RWPE2 (cell line): ENCODE measurements at regions not wholly inside any gene's neighbourhood (a gene's known extent, or its start where the extent isn't known, plus 50 kb on each side); places are given as distances from the start of the nearest gene placed in this dataset.

Experiments used
- ATAC-seq: fragments of 200-7000 bp; cut with Tn5 transposase; 3 replicates; pipeline ENCODE4 v1.9.1; 2021; ENCODE audit warnings: low read depth
- DNase-seq: peaks from one replicate; pipeline ENCODE4 v3.0.0-alpha.2; 2020; ENCODE audit warnings: low spot score
- H3K27ac ChIP-seq: fragments of 450-650 bp; 2 replicates; pipeline ENCODE4 v1.5.1; 2017; ENCODE audit warnings: mild to moderate bottlenecking; ENCODE audit not compliant: poor library complexity, severe bottlenecking
- H3K27me3 ChIP-seq: fragments of 250-450 bp; sonication (Bioruptor Pico); 2 replicates; pipeline ENCODE4 v1.5.1; 2021; ENCODE audit warnings: mild to moderate bottlenecking, moderate library complexity; ENCODE audit not compliant: insufficient read depth, poor library complexity, severe bottlenecking
- H3K36me3 ChIP-seq: fragments of 250-450 bp; sonication (Bioruptor Pico); 2 replicates; pipeline ENCODE4 v1.5.1; 2020; ENCODE audit warnings: low read depth, mild to moderate bottlenecking, moderate library complexity
- H3K4me1 ChIP-seq: fragments of 250-450 bp; sonication (Bioruptor Pico); 2 replicates; pipeline ENCODE4 v1.5.1; 2021; ENCODE audit warnings: mild to moderate bottlenecking, moderate library complexity; ENCODE audit not compliant: insufficient read depth, poor library complexity, severe bottlenecking
- H3K4me3 ChIP-seq: fragments of 250-450 bp; sonication (Bioruptor Pico); 2 replicates; pipeline ENCODE4 v1.5.1; 2021; ENCODE audit warnings: mild to moderate bottlenecking, moderate library complexity; ENCODE audit not compliant: severe bottlenecking
- H3K9me3 ChIP-seq: fragments of 250-450 bp; sonication (Bioruptor Pico); 2 replicates; pipeline ENCODE4 v1.5.1; 2021; ENCODE audit warnings: mild to moderate bottlenecking, moderate library complexity; ENCODE audit not compliant: severe bottlenecking
- CTCF ChIP-seq: fragments of 450-650 bp; IDR thresholded peaks from one replicate; pipeline ENCODE4 v1.5.1; 2017; ENCODE audit warnings: mild to moderate bottlenecking, moderate library complexity; ENCODE audit not compliant: poor library complexity, severe bottlenecking

DNA sequence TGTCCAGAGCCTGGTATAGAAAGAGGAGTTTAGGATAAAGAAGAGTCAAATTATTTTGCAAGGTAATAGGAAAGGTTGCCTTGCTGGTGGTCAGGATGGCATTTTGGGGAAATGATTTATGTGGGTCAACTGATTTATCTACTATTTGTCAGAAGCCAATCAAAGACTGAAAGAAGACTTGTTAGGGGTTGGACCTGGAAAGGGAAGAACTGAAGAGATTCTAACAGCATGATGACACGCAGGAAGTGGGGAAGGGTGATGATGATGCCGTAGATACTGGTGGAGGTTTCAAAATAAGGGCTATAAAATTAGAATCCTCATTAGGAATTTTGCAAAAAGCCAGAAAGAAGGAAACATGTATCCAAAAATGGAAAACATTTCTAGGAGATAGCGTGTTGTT, 60.7 kb upstream of the FGF14 start:
- TF ChIP-seq CTCF: no peak
- no peaks in the 10 kb centered on the region for H3K36me3 ChIP-seq
- H3K27me3 ChIP-seq: no peaks in the 10 kb centered on the region
- DNase-seq: no peak
- H3K27ac ChIP-seq: no peak overlapping the region
- H3K4me3 ChIP-seq: no peak overlapping the region
- H3K9me3 ChIP-seq: no peaks in the 10 kb centered on the region
- ATAC-seq: no peak
- H3K4me1 ChIP-seq: peaks cover 13% of the 10 kb centered on the region

DNA sequence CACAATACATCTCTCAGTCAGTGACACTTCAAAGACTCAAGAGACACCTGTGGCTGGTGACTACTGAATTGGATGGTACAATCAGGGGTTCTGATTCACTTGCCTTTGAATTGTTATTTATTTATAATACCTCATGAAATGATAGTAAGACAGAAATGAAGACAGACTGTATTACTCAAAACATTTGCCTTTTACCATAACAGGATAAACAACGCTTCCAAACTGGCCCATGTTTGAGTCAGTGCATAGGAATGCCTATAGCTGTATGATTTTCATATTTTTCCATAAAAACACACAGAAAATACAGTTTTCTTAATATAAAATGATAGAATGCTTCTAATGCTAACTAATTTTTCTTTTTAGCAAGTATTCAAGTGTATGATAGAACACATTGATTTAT, 59.5 kb upstream of the FGF14 start:
- no peak for DNase-seq
- no peak for TF ChIP-seq CTCF
- Histone ChIP-seq H3K36me3 (no peaks in the 10 kb centered on the region), H3K27me3 (no peaks in the 10 kb centered on the region), H3K9me3 (no peaks in the 10 kb centered on the region), H3K4me1 (peaks cover 13% of the 10 kb centered on the region), H3K27ac (no peak overlapping the region), H3K4me3 (no peak overlapping the region)
- peak; percentile 80 for ATAC-seq

DNA sequence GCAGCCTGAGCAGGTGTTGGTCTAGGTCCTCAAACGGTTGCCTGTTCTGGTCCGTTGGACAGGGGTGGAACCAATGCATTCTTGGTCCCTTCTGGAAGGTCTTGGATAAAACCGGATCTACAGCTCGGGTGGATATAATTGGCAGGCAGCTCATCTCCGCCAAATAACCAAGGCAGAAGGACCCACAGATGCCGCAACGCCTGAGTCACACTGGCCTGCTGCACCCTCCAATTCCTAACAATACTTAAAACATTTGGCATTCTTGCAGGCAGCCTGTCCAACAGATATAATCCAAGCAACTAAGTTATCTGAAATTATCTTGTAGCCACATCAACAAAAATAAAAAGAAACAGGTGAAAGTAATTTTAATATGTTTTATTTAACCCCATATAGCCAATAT, 59.0 kb upstream of the FGF14 start:
- Histone ChIP-seq H3K4me1 (peaks cover 13% of the 10 kb centered on the region), H3K9me3 (no peaks in the 10 kb centered on the region), H3K4me3 (no peak overlapping the region), H3K27ac (no peak overlapping the region), H3K36me3 (no peaks in the 10 kb centered on the region), H3K27me3 (no peaks in the 10 kb centered on the region)
- DNase-seq (no peak), ATAC-seq (peak; percentile 37; the same call in 1 of the 3 replicates)
- no peak for TF ChIP-seq CTCF

DNA sequence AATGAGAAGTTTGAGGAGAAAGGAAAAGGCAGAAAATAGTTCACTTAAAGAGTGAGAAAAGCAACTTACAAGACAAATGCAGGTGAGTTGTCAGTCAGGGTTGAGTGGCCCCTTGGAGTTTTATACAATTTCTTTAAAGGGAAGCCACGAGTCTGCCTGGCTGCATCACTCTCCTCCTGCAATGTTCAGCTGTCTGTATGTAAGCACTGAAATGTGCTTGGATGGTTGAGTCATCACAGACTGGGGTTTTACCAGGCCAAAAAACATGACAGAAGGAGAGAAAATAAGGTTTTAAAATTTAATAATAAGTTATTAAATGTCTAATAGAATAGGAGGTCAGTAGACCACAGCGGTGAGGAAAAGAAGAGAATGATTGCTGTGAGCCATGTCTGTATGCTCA, 51.0 kb upstream of the FGF14 start:
- Histone ChIP-seq H3K36me3 (no peaks in the 10 kb centered on the region), H3K4me1 (no peaks in the 10 kb centered on the region), H3K4me3 (no peak overlapping the region), H3K9me3 (no peaks in the 10 kb centered on the region), H3K27ac (no peak overlapping the region), H3K27me3 (no peaks in the 10 kb centered on the region)
- TF ChIP-seq CTCF: no peak
- ATAC-seq (no peak), DNase-seq (no peak)
